PFSK-1 (cell line): ENCODE measurements at regions not wholly inside any gene's neighbourhood (a gene's known extent, or its start where the extent isn't known, plus 50 kb on each side); places are given as distances from the start of the nearest gene placed in this dataset.

Experiments
- FOXP2 ChIP-seq: optimal IDR thresholded peaks from 2 replicates; pipeline ENCODE3; 2011; ENCODE audit warnings: borderline replicate concordance, control low read depth, inconsistent platforms; ENCODE audit not compliant: insufficient read depth; ENCODE audit errors: extremely low read length, extremely low read depth
- POLR2AphosphoS5 ChIP-seq: IDR thresholded peaks from 2 replicates; pipeline ENCODE4 v1.6.1; 2012; ENCODE audit warnings: low read depth, mild to moderate bottlenecking, control low read depth, low read length, moderate library complexity
- SIN3A ChIP-seq: IDR thresholded peaks from 2 replicates; pipeline ENCODE4 v1.6.1; 2012; ENCODE audit warnings: mild to moderate bottlenecking, low read length, moderate library complexity, borderline replicate concordance; ENCODE audit not compliant: insufficient read depth
- TAF1 ChIP-seq: IDR thresholded peaks from 2 replicates; pipeline ENCODE4 v1.6.1; 2012; ENCODE audit warnings: low read length, control low read depth, borderline replicate concordance; ENCODE audit not compliant: insufficient read depth
- TF ChIP-seq, protein P1 (sequence below), 2 experiments: IDR thresholded peaks; 2 replicates each; pipeline versions ENCODE4 v1.6.1 to v1.8.0; 2011 to 2012; ENCODE audit warnings: low read depth in 2 of 2, low read length in 2 of 2, control low read depth in 1 of 2, inconsistent platforms in 1 of 2, mild to moderate bottlenecking in 1 of 2, moderate library complexity in 1 of 2; ENCODE audit not compliant: insufficient read depth in 1 of 2

DNA sequence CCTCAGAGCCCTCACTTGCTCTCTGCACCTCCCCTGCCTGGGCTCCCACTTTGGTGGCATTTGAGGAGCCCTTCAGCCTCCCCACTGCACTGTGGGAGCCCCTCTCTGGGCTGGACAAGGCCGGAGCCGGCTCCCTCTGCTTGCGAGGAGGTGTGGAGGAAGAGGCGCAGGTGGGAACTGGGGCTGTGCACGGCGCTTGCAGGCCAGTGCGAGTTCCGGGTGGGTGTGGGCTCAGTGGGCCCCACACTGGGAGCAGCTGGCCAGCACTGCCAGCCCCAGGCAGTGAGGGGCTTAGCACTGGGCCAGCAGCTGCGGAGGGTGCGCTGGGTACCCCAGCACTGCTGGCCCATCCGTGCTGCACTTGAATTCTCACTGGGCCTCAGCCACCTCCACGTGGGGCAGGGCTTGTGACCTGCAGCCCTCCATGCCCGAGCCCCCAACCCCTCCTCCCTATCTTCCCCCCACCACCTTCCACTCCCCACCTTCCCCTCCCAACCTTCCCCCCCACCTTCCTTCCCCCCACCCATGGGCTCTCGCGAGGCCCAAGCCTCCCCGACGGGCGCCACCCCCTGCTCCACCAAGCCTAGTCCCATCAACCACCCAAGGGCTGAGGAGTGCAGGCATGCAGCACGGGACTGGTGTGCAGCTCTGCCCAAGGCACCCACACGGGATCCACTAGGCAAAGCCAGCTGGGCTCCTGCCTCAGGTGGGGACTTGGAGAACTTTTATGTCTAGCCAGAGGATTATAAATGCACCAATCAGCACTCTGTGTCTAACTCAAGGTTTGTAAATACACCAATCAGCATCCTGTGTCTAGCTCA lies 113.5 kb upstream of the BEND4 start:
- TF ChIP-seq FOXP2 (no peak), POLR2AphosphoS5 (no peak), SIN3A (no peak), TAF1 (no peak)
- TF ChIP-seq, protein P1, sequence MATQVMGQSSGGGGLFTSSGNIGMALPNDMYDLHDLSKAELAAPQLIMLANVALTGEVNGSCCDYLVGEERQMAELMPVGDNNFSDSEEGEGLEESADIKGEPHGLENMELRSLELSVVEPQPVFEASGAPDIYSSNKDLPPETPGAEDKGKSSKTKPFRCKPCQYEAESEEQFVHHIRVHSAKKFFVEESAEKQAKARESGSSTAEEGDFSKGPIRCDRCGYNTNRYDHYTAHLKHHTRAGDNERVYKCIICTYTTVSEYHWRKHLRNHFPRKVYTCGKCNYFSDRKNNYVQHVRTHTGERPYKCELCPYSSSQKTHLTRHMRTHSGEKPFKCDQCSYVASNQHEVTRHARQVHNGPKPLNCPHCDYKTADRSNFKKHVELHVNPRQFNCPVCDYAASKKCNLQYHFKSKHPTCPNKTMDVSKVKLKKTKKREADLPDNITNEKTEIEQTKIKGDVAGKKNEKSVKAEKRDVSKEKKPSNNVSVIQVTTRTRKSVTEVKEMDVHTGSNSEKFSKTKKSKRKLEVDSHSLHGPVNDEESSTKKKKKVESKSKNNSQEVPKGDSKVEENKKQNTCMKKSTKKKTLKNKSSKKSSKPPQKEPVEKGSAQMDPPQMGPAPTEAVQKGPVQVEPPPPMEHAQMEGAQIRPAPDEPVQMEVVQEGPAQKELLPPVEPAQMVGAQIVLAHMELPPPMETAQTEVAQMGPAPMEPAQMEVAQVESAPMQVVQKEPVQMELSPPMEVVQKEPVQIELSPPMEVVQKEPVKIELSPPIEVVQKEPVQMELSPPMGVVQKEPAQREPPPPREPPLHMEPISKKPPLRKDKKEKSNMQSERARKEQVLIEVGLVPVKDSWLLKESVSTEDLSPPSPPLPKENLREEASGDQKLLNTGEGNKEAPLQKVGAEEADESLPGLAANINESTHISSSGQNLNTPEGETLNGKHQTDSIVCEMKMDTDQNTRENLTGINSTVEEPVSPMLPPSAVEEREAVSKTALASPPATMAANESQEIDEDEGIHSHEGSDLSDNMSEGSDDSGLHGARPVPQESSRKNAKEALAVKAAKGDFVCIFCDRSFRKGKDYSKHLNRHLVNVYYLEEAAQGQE (IDR thresholded peaks at IDR 0.05; ENCODE audit: insufficient read depth in 1 of 2, low read depth in 2 of 2, low read length in 2 of 2): no peak

DNA sequence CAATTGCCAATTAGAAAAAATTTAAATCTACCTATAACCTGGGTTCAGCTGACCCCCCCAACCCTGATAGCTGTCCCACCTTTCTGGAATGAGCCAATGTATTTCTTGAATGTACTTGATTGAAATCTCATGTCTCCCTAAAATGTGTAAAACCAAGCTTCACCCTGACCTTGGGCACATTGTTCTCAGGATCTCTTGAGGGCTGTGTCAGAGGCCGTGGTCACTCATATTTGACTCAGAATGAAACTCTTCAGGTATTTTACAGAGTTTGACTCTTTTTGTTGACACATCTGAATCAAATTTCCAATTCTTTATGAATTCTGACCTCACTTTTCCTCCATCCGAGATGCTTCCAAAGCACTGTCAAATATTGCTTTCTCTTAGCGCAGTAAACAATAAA lies 115.3 kb upstream of the BEND4 start:
- TF ChIP-seq, protein P1 (IDR thresholded peaks at IDR 0.05; ENCODE audit: insufficient read depth in 1 of 2, low read depth in 2 of 2, low read length in 2 of 2): no peak
- TF ChIP-seq POLR2AphosphoS5 (no peak), FOXP2 (no peak)

DNA sequence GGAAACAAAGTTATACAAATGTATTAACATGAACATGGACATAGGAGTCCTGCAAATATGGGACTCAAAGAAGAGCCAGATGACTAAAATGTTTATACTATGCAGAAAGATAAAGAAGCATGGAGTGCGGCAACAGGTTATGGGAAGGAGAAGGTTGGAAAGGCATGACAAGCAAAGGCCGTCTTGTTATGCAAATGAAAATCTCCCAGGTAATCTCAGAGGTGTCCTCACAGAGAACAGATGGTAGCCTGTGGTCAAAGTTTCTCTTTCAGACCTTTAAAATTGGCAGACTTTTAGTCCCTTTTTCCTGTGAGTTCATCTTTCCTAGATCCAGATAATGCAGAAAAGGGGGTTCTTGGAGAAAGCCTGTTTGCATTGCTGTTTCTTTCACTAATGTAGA lies 116.4 kb upstream of the BEND4 start:
- TF ChIP-seq TAF1 (no peak), FOXP2 (no peak), POLR2AphosphoS5 (no peak), SIN3A (no peak)
- TF ChIP-seq, protein P1 (IDR thresholded peaks at IDR 0.05; ENCODE audit: insufficient read depth in 1 of 2, low read depth in 2 of 2, low read length in 2 of 2): no peak

DNA sequence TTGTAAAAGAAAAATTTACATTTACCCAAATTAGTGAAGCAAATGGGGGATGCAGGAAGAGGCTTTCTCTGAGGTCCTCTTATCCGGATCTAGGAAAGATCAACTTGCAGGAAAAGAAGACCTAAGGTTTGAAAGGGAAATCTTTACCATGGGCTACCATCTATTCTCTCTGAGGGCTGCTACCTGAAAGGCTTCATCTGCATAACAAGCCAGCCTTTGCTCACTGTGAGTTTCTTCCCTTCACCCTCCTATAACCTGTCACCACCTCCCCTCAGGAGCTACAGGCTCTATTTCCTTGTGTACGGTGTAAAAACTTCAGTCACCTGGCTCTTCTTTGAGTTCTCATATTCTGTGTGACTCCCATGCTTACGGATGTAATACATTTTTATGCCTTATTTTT lies 118.6 kb upstream of the BEND4 start:
- TF ChIP-seq FOXP2: no peak
- TF ChIP-seq TAF1: no peak
- no peak for TF ChIP-seq POLR2AphosphoS5
- no peak for TF ChIP-seq SIN3A
- TF ChIP-seq, protein P1 (IDR thresholded peaks at IDR 0.05; ENCODE audit: insufficient read depth in 1 of 2, low read depth in 2 of 2, low read length in 2 of 2): no peak

DNA sequence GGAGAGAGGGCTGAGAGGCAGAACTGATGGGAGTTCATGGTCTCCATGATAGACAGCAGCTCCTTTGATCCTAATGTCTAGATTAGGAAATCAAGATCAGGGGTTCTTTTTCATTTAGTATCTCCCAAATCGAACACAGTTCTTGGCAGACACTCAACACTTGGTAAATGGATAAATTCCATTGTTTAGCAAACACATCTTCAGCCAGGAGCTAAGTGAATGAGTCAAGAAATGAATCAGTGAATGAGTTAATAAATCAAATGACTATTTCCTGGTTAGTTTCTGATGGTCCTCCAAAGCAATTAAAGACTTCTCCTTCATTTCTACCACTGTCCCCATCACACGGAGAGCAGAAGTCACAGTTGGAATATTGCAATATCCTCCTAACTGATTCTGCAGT lies 120.0 kb upstream of the SHISA3 start:
- TF ChIP-seq, protein P1 (IDR thresholded peaks at IDR 0.05; ENCODE audit: insufficient read depth in 1 of 2, low read depth in 2 of 2, low read length in 2 of 2): no peak
- TF ChIP-seq TAF1 (no peak), POLR2AphosphoS5 (no peak), FOXP2 (no peak), SIN3A (no peak)
